Stimulated activated CD4-positive, alpha-beta T cell treated with anti-CD3 and anti-CD28 coated beads, TNF-alpha, amount 100 ng/mL, for 4 hours (primary cell): ENCODE measurements at regions not wholly inside any gene's neighbourhood (a gene's known extent, or its start where the extent isn't known, plus 50 kb on each side); places are given as distances from the start of the nearest gene placed in this dataset.

ENCODE experiments used
- DNase-seq, 3 experiments: peaks; one replicate each; pipeline ENCODE4 v3.0.0-alpha.2; 2020; ENCODE audit warnings: low read depth in 3 of 3

- DNase-seq: no peak
Observed at GRCh38 chr5:173689737-173690360, 73.4 kb upstream of the BOD1 start.

GRCh38 chr5:173691931-173692330 is 75.5 kb upstream of the BOD1 start:
- no peak for DNase-seq

DNA sequence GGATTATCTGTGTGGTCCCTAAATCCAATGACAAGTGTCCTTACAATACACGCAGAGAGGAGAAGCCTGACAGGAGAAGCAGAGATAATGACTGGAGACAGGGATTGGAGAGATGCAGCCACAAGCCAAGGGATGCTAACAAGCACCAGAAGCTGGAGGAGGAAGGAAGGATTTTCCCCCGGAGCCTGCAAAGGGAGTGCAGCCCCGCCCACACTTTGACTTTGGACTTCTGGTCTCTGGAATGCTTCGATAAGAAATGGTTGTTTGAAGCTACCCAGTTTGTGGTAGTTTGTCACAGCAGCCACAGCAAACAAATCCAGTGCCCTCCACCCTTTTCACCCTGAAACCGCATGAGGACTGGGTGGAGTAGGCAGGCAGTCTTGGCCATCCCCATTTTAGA is 77.2 kb upstream of the BOD1 start:
- DNase-seq: no peak

DNA sequence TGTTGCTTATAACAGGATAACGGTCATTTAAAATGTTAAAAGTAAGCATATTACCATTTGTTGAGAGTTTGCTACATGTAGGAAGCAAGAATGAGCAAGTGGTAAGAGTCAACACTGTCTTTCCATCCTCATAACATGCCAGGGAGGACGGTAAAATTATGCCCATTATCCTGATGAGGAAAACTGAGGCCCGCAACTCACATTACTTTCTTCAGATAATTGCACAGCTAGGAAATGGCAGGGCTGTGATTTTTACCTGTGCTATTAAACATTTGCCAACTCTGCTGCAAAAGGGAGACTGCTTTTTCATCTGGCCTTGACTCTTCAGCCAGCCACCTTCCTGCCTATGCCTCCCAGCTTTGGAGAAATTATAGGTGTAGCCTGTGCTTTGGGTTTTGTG is 79.8 kb upstream of the BOD1 start:
- no peak for DNase-seq

- no peak for DNase-seq
Observed at GRCh38 chr5:173697931-173698579, 81.6 kb upstream of the BOD1 start.

- no peak for DNase-seq
Observed at GRCh38 chr5:173699966-173700365, 83.5 kb upstream of the BOD1 start.

- DNase-seq: no peak
Observed at GRCh38 chr5:173703466-173703865, 87.0 kb upstream of the BOD1 start.

DNA sequence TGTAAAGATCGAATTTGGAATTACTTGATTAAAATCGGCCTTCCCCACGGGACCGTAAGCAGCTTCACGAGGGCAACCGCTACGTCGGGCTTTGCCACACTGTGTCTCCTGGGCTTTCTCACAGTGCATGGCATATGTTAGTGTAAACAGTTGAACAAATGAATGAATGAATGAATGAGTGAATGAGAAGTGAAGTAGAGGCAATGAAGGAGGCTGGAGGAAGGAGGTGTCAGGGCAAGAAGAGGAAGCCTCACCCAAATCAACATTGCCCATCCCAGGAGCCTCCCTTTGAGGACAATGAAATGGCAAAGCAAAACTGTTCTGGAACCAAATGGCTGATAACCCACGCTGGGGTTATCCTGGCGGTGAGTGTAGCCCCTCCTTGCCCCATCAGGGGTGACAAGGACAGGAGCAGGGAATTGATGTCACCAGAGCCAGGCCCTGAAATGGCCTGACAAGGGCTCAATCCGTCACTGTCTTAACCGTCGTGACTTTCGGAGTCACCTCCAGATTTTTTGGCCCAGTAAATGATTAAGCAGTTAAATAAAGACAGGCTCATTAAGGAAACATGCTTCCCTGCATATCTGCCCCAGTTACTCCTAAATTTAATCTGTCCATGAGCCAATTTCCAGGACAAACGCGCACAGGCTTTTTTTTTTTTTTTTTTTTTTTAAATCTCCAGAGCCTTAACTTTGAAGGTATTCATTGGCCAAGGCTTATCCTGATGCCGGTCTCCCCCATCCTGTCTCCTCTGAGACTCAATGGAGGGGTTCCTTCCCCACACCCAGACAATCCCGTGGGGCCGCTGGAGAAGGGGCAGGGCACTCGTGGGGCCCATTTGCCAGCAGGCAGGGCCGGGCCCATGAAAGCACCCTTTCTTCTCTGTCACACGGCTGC is 88.4 kb upstream of the BOD1 start:
- DNase-seq: no peak

DNA sequence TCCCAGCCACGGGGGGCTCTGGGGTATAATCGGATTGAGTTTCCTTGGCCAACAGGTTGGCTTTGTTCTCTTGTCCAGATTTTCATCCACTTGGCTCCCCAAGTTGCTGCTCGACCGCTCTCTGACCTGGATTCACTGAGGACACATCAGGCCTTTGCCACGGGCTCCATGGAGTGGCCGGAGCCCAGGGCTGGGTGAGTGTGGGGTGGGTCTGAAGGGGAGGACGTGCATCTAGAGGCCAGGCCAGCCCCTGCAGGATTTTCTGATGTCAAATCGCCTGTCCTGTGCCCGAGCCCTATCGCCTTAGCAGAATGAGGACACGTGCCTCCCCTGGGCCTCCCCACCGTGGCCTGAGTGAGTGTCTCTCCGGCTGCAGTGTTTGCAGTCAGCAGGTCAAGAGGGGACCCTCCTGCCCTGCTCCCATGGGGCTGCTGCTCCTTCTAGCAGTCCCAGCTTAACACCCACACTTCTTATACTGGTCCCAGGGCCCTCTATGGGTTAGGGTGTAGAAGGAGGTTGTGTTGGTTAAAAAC is 89.1 kb upstream of the BOD1 start:
- no peak for DNase-seq

GRCh38 chr5:173706700-173707099 is 90.2 kb upstream of the BOD1 start:
- no peak for DNase-seq

- DNase-seq: no peak
Observed at GRCh38 chr5:173707392-173707791, 90.9 kb upstream of the BOD1 start.

- DNase-seq: no peak
Observed at GRCh38 chr5:173709145-173709544, 92.7 kb upstream of the BOD1 start.

DNA sequence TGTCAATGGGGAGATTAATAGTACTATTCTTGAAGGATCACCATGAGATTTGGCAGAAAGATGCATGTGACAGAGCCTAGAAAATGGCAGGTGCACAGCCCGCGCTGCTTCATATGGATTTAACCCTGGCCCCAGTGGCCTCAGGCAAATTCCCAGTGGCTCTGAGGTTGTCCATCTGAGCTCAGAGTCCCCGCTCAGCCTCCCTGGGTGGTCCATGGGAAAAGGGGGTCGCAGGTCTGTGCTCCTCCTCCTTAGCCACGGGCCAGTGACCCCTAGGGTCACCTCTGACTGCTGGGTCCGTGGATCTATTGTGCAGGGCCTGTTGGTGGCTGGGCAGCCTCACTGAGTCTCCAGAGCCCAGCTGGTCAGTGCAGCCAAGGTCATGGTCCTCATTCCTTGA is 93.3 kb upstream of the BOD1 start:
- DNase-seq: no peak

DNA sequence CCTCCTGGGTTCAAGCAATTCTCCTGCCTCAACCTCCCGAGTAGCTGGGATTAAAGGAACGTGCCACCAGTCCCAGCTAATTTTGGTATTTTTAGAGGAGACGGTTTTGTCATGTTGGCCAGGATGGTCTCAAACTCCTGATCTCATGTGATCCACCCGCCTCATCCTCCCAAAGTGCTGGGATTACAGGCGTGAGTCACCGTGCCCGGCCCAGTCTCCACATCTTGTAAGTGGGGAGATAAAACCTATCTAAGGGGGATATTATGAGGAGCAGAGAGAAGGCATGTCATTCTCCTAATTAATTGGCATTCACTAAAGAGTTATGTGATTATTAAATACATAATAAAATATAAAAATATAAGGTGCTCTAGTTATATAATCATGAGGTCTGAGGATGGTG is 94.1 kb upstream of the BOD1 start:
- no peak for DNase-seq

GRCh38 chr5:173711466-173711865 is 95.0 kb upstream of the BOD1 start:
- no peak for DNase-seq

GRCh38 chr5:173712609-173713175 is 96.2 kb upstream of the BOD1 start:
- DNase-seq: no peak

DNA sequence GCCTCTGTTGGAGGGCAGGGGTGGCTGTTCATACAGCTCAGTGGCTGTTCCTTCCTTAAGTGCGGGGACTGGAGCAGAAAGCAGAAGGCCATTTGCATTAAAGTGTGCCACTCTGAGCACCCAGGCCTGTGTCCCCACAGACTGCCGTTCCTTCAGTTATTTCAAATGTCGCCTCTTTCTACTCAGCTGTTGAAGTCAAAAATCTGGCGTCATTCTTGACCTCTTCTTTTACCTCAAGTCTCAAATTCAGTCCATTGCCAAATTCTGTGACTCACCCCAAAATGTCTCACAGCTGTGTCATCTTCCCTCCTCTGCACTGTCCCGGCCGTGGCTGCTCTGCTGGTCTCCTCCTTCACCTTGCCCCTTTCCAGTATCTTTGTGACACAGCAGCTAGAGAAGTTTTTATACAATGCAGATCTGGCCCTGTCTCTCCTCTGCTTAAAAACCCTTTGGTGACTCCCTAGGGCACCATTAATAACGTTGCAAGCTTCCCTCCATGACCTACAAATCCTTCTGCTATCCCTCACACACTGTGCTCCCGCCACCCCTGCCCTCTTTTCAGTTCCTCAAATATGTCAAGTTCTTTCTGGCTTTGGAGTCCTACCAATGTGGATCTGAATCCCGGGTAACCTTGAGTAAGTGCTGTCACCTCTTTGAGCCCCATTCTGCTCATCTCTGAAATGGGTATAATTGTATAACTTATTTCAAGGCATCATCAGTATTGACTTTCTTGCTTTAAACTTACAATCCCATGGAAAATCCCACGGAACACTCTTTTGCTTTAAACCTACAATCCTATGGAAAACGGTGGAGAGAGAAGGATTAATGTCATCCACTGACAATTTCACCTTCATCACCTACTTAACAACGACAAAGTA is 98.3 kb upstream of the BOD1 start:
- no peak for DNase-seq

- DNase-seq: no peak
Observed at GRCh38 chr5:173715607-173716006, 99.2 kb upstream of the BOD1 start.

GRCh38 chr5:173716058-173716682 is 99.7 kb upstream of the BOD1 start:
- no peak for DNase-seq

- DNase-seq: no peak
Observed at GRCh38 chr5:173717959-173718358, 101.5 kb upstream of the BOD1 start.

- DNase-seq: no peak
Observed at GRCh38 chr5:173718469-173718868, 102.0 kb upstream of the BOD1 start.
